Body of pancreas (tissue), 4 donors: ENCODE measurements at regions not wholly inside any gene's neighbourhood (a gene's known extent, or its start where the extent isn't known, plus 50 kb on each side); places are given as distances from the start of the nearest gene placed in this dataset.

Source experiments
- CTCF ChIP-seq, 7 experiments: fragments of 450-650 bp in 4 of 7; fragments of 200-600 bp in 3 of 7; sonication (generic) in 3 of 7; IDR thresholded peaks; one replicate each; pipeline ENCODE4 v1.5.1; 2016 to 2019; ENCODE audit warnings: antibody characterized with exemption in 7 of 7
- POLR2A ChIP-seq, 3 donors: fragments of 450-650 bp; IDR thresholded peaks; one replicate each; pipeline ENCODE4 v1.6.1; 2016; ENCODE audit warnings: antibody characterized with exemption in 3 of 3, mild to moderate bottlenecking in 2 of 3

GRCh38 chr4:125044886-125045285 lies 269.9 kb upstream of the FAT4 start:
- TF ChIP-seq CTCF (IDR thresholded peaks at IDR 0.05) (no peak), POLR2A (IDR thresholded peaks at IDR 0.05) (no peak)
